SK-N-SH (cell line): ENCODE measurements at regions not wholly inside any gene's neighbourhood (a gene's known extent, or its start where the extent isn't known, plus 50 kb on each side); places are given as distances from the start of the nearest gene placed in this dataset.

Experiments used
- CTCF ChIA-PET: fragments of 300-600, 350-600 bp; formaldehyde crosslinking; extraction: SDS; loops from one replicate; lab custom pipeline; 2021; lab: Yijun Ruan, JAX
- POLR2A ChIA-PET: fragments of 350-600 bp; sonication (Branson Sonifier 250); formaldehyde crosslinking; extraction: SDS; loops from one replicate; lab custom pipeline; 2020; ENCODE audit warnings: antibody characterized with exemption, inconsistent platforms; lab: Yijun Ruan, JAX
- DNase-seq: peaks from one replicate; pipeline ENCODE4 v3.0.0; 2012
- H2AFZ ChIP-seq: fragments of 200-600 bp; sonication (generic); 2 replicates; pipeline ENCODE4 v1.8.1; 2016; ENCODE audit warnings: antibody characterized with exemption, mild to moderate bottlenecking, low read depth
- H3F3A ChIP-seq: fragments of 200-600 bp; sonication (generic); replicated peaks from 2 replicates; pipeline ENCODE3; 2016; ENCODE audit warnings: antibody characterized with exemption, mild to moderate bottlenecking; ENCODE audit not compliant: insufficient read depth
- H3K27ac ChIP-seq, 2 experiments: fragments of 200-500 bp in 1 of 2; fragments of 200-600 bp in 1 of 2; sonication (Bioruptor generic) in 1 of 2; sonication (generic), shearing (Covaris generic) in 1 of 2; 2 replicates each; pipeline versions ENCODE4 v1.5.1 to v1.6.1; 2014 to 2016; ENCODE audit warnings: low read depth in 2 of 2, inconsistent platforms in 1 of 2, low read length in 1 of 2, mild to moderate bottlenecking in 1 of 2, mixed read lengths in 1 of 2
- H3K27me3 ChIP-seq: fragments of 200-600 bp; sonication (generic), shearing (Covaris generic); 2 replicates; pipeline ENCODE4 v1.6.1; 2016; ENCODE audit warnings: mixed run types; ENCODE audit not compliant: insufficient read depth
- H3K36me3 ChIP-seq, 2 experiments: fragments of 200-500 bp in 1 of 2; fragments of 200-600 bp in 1 of 2; sonication (Bioruptor generic) in 1 of 2; sonication (generic) in 1 of 2; replicated peaks in 1 of 2; 2 replicates each; pipeline versions ENCODE3 to v1.5.1; 2014 to 2016; ENCODE audit warnings: low read length in 1 of 2, mild to moderate bottlenecking in 1 of 2; ENCODE audit not compliant: insufficient read depth in 2 of 2, control insufficient read depth in 1 of 2
- H3K4me1 ChIP-seq, 2 experiments: fragments of 200-500 bp in 1 of 2; fragments of 200-600 bp in 1 of 2; sonication (Bioruptor generic) in 1 of 2; sonication (generic), shearing (Covaris generic) in 1 of 2; 2 replicates each; pipeline versions ENCODE4 v1.5.1 to v1.6.1; 2014 to 2016; ENCODE audit warnings: low read depth in 1 of 2, low read length in 1 of 2, mixed run types in 1 of 2; ENCODE audit not compliant: insufficient read depth in 2 of 2, control insufficient read depth in 1 of 2
- H3K4me2 ChIP-seq: fragments of 200-600 bp; sonication (generic), shearing (Covaris generic); 2 replicates; pipeline ENCODE4 v1.6.1; 2017; ENCODE audit warnings: mixed run types
- H3K4me3 ChIP-seq, 2 experiments: fragments of 200-500 bp in 1 of 2; fragments of 200-600 bp in 1 of 2; sonication (Bioruptor generic) in 1 of 2; sonication (generic), shearing (Covaris generic) in 1 of 2; 2 replicates each; pipeline versions ENCODE4 v1.5.1 to v1.8.1; 2014 to 2016; ENCODE audit warnings: low read depth in 2 of 2, inconsistent platforms in 1 of 2, low read length in 1 of 2, mild to moderate bottlenecking in 1 of 2, mixed read lengths in 1 of 2, moderate library complexity in 1 of 2
- H3K79me2 ChIP-seq: fragments of 200-600 bp; sonication (generic); 2 replicates; pipeline ENCODE4 v1.8.1; 2017; ENCODE audit warnings: mild to moderate bottlenecking; ENCODE audit not compliant: insufficient read depth
- H3K9ac ChIP-seq: fragments of 200-600 bp; sonication (generic); 2 replicates; pipeline ENCODE4 v1.6.1; 2017; ENCODE audit warnings: mixed run types
- H3K9me2 ChIP-seq: fragments of 200-600 bp; sonication (generic); 2 replicates; pipeline ENCODE4 v1.6.1; 2017; ENCODE audit warnings: mixed run types
- H3K9me3 ChIP-seq: fragments of 200-600 bp; sonication (generic); 2 replicates; pipeline ENCODE4 v1.6.1; 2017; ENCODE audit warnings: mixed run types, mild to moderate bottlenecking, moderate library complexity
- H4K20me1 ChIP-seq: fragments of 200-600 bp; sonication (generic); 2 replicates; pipeline ENCODE4 v1.6.1; 2017; ENCODE audit warnings: mild to moderate bottlenecking, mixed run types; ENCODE audit not compliant: insufficient read depth
- CTCF ChIP-seq: fragments of 200-600 bp; sonication (generic); IDR thresholded peaks from 2 replicates; pipeline ENCODE4 v1.6.1; 2017; ENCODE audit warnings: antibody characterized with exemption, mild to moderate bottlenecking, moderate library complexity
- ELF1 ChIP-seq: IDR thresholded peaks from 2 replicates; pipeline ENCODE4 v1.4.0; 2012
- FOXM1 ChIP-seq: IDR thresholded peaks from 2 replicates; pipeline ENCODE4 v1.4.0; 2012; ENCODE audit warnings: low read depth, mild to moderate bottlenecking
- GATA2 ChIP-seq: sonication (generic); formaldehyde crosslinking; IDR thresholded peaks from 2 replicates; pipeline ENCODE4 v1.5.0; 2020; ENCODE audit warnings: mild to moderate bottlenecking, missing genetic modification reagents
- IRF3 ChIP-seq: fragments of 150-350 bp; IDR thresholded peaks from 2 replicates; pipeline ENCODE4 v1.6.1; 2016; ENCODE audit warnings: mild to moderate bottlenecking, low read depth, low read length
- JUND ChIP-seq: IDR thresholded peaks from 2 replicates; pipeline ENCODE4 v1.4.0; 2012
- MAX ChIP-seq: IDR thresholded peaks from 2 replicates; pipeline ENCODE4 v1.4.0; 2012; ENCODE audit warnings: low read depth
- RCOR1 ChIP-seq: fragments of 150-350 bp; IDR thresholded peaks from 2 replicates; pipeline ENCODE4 v1.6.1; 2017; ENCODE audit warnings: antibody characterized with exemption, low read length
- REST ChIP-seq: IDR thresholded peaks from 2 replicates; pipeline ENCODE4 v1.6.1; 2012; ENCODE audit warnings: mild to moderate bottlenecking, low read depth, low read length, moderate library complexity
- SIN3A ChIP-seq: IDR thresholded peaks from 2 replicates; pipeline ENCODE4 v1.6.1; 2012; ENCODE audit warnings: low read depth, mild to moderate bottlenecking, low read length, moderate library complexity, borderline replicate concordance
- USF2 ChIP-seq: fragments of 150-350 bp; IDR thresholded peaks from 2 replicates; pipeline ENCODE4 v1.6.1; 2017; ENCODE audit warnings: antibody characterized with exemption, low read length, low read depth, borderline replicate concordance
- YY1 ChIP-seq: IDR thresholded peaks from 2 replicates; pipeline ENCODE4 v1.4.0; 2012; ENCODE audit warnings: low read depth, mild to moderate bottlenecking
- WGBS: methylation state at CpG from one replicate; pipeline ENCODE4 v1.1.6; 2017; ENCODE audit warnings: low lambda C conversion rate; 5-methylcytosine and 5-hydroxymethylcytosine counted together

GRCh38 chr1:189336115-189337100 is 1141.3 kb downstream of the BRINP3 start:
- Histone ChIP-seq H3K9me3 (no peaks in the 10 kb centered on the region), H3F3A (no peaks in the 10 kb centered on the region), H3K27ac (no peak overlapping the region), H3K79me2 (no peaks in the 10 kb centered on the region), H4K20me1 (no peaks in the 10 kb centered on the region), H3K9ac (no peak overlapping the region), H3K9me2 (no peaks in the 10 kb centered on the region), H3K4me2 (no peak overlapping the region), H3K27me3 (no peaks in the 10 kb centered on the region), H3K4me3 (no peak overlapping the region), H3K36me3 (no peaks in the 10 kb centered on the region), H3K4me1 (no peaks in the 10 kb centered on the region), H2AFZ (no peak overlapping the region)
- no peak for TF ChIP-seq FOXM1
- no peak for TF ChIP-seq IRF3
- TF ChIP-seq RCOR1: no peak
- TF ChIP-seq REST: no peak
- no peak for TF ChIP-seq SIN3A
- no peak for TF ChIP-seq GATA2 (CRISPR knock-in tag)
- TF ChIP-seq ELF1: no peak
- no peak for TF ChIP-seq USF2
- TF ChIP-seq JUND: no peak
- no peak for TF ChIP-seq MAX
- no peak for TF ChIP-seq CTCF
- no peak for TF ChIP-seq YY1
- POLR2A ChIA-PET: no interaction called here
- DNase-seq: no peak
- CTCF ChIA-PET: interaction anchor here (0.5 kb wide), 1 partner anchor 36 kb away, joined by 3 read pairs; no protein-coding TSS in a partner anchor
- WGBS: 74% methylated on average over 8 of the region's 17 CpGs
